ACC112 (cell line): ENCODE measurements at regions not wholly inside any gene's neighbourhood (a gene's known extent, or its start where the extent isn't known, plus 50 kb on each side); places are given as distances from the start of the nearest gene placed in this dataset.
"Not testable (repeated sequence)": the region's sequence is repeated elsewhere in the genome, so short reads cannot be mapped to it uniquely, and the experiment has no call there.

ENCODE experiments used
- H2AFZ ChIP-seq: fragments of 200-600 bp; sonication (generic); one replicate; pipeline ENCODE4 v1.6.0; 2017; ENCODE audit warnings: antibody characterized with exemption, low read length; ENCODE audit not compliant: unreplicated experiment
- H3K27ac ChIP-seq: fragments of 200-600 bp; sonication (generic); 2 replicates; pipeline ENCODE4 v1.5.1; 2014; ENCODE audit warnings: low read depth, mild to moderate bottlenecking, antibody characterized with exemption, low read length, moderate library complexity
- H3K27me3 ChIP-seq: fragments of 200-600 bp; sonication (generic); 2 replicates; pipeline ENCODE4 v1.6.1; 2014; ENCODE audit warnings: mild to moderate bottlenecking, antibody characterized with exemption, low read length, moderate library complexity, mixed read lengths; ENCODE audit not compliant: insufficient read depth
- H3K36me3 ChIP-seq: fragments of 200-600 bp; sonication (generic); 2 replicates; pipeline ENCODE4 v1.6.1; 2016; ENCODE audit warnings: mild to moderate bottlenecking, antibody characterized with exemption, low read length, moderate library complexity, mixed read lengths; ENCODE audit not compliant: insufficient read depth
- H3K4me1 ChIP-seq: fragments of 200-600 bp; sonication (generic); one replicate; pipeline ENCODE4 v1.6.1; 2016; ENCODE audit warnings: low read length, mixed read lengths; ENCODE audit not compliant: insufficient read depth, unreplicated experiment, control insufficient read depth
- H3K4me3 ChIP-seq: fragments of 200-600 bp; sonication (generic); 2 replicates; pipeline ENCODE4 v1.5.1; 2014; ENCODE audit warnings: mild to moderate bottlenecking, low read depth, low read length
- H3K79me2 ChIP-seq: fragments of 200-600 bp; sonication (generic); one replicate; pipeline ENCODE4 v1.6.0; 2016; ENCODE audit warnings: low read length; ENCODE audit not compliant: control insufficient read depth, unreplicated experiment, insufficient read depth

DNA sequence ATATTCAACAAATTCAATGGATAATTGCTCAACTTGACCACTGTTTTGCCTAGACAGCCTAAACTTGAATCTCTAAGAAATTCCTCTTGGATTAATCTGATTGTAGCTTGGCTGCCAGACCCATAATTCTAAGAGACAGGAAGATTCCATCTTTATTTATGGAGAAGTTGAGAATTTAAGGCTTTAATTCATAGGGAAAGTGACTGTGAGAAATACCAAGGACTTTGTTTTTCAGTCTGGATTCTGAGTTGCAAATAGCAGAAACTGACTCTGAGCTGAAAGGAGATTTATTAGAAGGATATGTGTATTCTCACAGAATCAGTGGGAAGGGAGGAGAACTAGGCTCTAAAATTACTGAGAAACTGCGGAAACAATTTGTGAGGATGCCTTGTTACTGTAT, 195.7 kb downstream of the OXSM start:
- H3K27me3 ChIP-seq, result no peaks in the 10 kb centered on the region
- no peak overlapping the region for H2AFZ ChIP-seq
- no peak overlapping the region for H3K4me3 ChIP-seq

DNA sequence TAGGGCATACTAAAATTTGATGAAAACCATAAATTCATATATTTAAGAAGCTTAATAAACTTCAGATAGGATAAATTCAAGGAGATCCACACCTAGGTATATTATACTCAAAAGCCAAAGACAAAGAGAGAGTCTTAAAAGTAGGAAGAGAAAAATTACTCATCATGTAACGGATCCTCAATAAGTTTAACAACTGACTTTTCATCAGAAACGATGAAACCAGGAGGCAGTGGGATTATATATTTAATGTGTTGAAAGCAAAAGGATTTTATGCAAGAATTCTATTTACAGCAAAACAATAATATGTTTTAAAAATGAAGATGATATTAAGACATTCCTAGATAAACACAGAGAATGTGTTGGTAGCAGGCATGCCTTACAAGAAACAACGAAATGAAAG, 202.7 kb downstream of the OXSM start:
- no peak overlapping the region for H3K27ac ChIP-seq
- H3K4me3 ChIP-seq, result no peak overlapping the region
- no peaks in the 10 kb centered on the region for H3K4me1 ChIP-seq
- no peaks in the 10 kb centered on the region for H3K27me3 ChIP-seq
- H3K36me3 ChIP-seq, result no peaks in the 10 kb centered on the region
- H2AFZ ChIP-seq, result no peak overlapping the region
- no peaks in the 10 kb centered on the region for H3K79me2 ChIP-seq

More for the DNA sequence above, 195.7 kb downstream of the OXSM start:
- Histone ChIP-seq H3K4me1 (no peaks in the 10 kb centered on the region), H3K79me2 (no peaks in the 10 kb centered on the region), H3K27ac (no peak overlapping the region), H3K36me3 (no peaks in the 10 kb centered on the region)

DNA sequence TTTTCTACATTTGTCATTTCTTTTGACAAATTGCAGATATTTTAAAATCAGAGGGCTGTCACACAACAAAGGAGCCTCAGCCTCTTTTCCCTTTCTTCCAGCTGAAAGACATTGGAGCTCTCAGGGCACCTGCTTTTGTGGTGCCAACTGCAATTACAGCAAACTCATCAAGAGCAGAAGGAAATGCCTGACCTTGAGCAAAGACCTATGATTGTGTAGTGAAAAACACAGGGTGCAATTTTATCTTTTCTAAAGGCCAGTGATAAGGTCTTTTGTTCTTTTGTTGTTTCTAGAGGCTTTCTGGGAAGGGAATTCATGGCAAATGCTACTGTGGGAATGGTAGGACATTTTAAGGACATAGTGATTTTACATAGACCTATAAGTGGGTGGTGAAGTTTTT, 214.3 kb downstream of the OXSM start:
- H3K27me3 ChIP-seq, result no peaks in the 10 kb centered on the region
- H3K4me1 ChIP-seq, result no peaks in the 10 kb centered on the region
- H3K4me3 ChIP-seq, result no peak overlapping the region
- H3K27ac ChIP-seq, result no peak overlapping the region
- H3K79me2 ChIP-seq, result no peaks in the 10 kb centered on the region
- H2AFZ ChIP-seq, result no peak overlapping the region
- H3K36me3 ChIP-seq, result no peaks in the 10 kb centered on the region

DNA sequence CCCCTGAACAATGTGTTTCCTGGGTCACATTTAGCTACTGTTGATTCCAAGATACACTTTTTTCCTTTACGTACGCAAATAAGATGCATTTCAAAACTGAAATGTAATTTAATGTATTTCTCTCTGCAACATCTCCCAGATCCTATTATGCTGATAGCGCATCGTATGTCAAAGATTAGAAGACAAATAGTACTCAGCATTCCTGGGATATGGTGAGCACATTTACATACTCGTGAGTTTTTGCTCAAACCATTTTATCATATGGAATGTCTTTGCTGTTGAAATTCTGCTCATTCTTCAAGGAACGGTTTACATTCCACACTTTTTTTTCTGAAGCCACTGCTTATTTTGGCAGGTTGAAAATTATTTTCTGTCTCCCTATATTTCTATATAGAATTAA, 221.4 kb downstream of the OXSM start:
- no peaks in the 10 kb centered on the region for H3K4me1 ChIP-seq
- H3K27me3 ChIP-seq, result no peaks in the 10 kb centered on the region
- H2AFZ ChIP-seq, result no peak overlapping the region
- no peaks in the 10 kb centered on the region for H3K79me2 ChIP-seq
- no peak overlapping the region for H3K27ac ChIP-seq
- H3K36me3 ChIP-seq, result no peaks in the 10 kb centered on the region
- no peak overlapping the region for H3K4me3 ChIP-seq

- Histone ChIP-seq H3K4me1 (no peaks in the 10 kb centered on the region), H3K36me3 (no peaks in the 10 kb centered on the region), H3K27me3 (no peaks in the 10 kb centered on the region), H3K4me3 (no peak overlapping the region), H3K79me2 (no peaks in the 10 kb centered on the region), H2AFZ (no peak overlapping the region), H3K27ac (no peak overlapping the region)
These were observed 222.4 kb downstream of the OXSM start for GRCh38 chr3:26012241-26012745.

DNA sequence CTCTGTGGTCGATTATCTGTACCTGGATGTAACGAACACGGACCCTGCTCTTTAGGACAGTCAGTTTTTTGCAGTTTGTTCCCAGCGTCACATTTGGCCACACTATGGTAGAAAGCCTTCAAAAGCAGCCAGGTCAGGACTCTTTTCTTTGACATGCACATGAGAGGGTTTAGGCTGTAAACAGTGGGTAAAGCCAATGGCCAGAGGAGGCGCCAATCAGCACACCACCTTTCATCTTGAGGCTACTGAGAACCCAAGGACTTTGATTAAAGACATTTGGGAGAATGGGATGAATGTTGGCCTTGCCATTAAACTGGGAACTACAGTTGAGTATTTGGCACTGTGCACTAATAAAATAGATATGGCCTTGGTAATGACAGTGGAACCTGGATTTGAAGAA, 225.9 kb downstream of the OXSM start:
- Histone ChIP-seq H3K4me3 (no peak overlapping the region), H3K36me3 (no peaks in the 10 kb centered on the region), H3K27ac (no peak overlapping the region), H2AFZ (no peak overlapping the region), H3K4me1 (no peaks in the 10 kb centered on the region), H3K27me3 (no peaks in the 10 kb centered on the region), H3K79me2 (no peaks in the 10 kb centered on the region)

DNA sequence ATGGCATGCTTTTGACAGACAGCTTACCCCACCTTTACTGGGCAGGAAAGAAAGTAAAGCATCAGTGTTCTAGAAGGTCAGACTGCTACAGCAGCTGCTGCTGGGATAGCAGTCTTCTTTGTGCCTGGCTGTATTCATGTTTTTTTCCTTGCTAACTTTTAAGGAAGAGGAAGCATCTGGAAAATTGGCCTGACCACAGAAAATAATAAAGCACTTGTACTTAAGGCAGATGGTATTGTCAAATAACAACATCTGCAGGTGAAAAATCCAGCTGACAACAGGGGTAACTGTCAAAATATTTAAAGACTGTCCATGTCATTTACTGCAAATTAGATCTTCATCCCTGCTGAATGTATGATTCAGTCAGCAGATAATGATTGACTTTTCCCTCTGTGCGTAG, 229.0 kb downstream of the OXSM start:
- no peak overlapping the region for H2AFZ ChIP-seq
- no peak overlapping the region for H3K4me3 ChIP-seq
- no peaks in the 10 kb centered on the region for H3K4me1 ChIP-seq
- no peaks in the 10 kb centered on the region for H3K79me2 ChIP-seq
- no peaks in the 10 kb centered on the region for H3K36me3 ChIP-seq
- H3K27ac ChIP-seq, result no peak overlapping the region
- no peaks in the 10 kb centered on the region for H3K27me3 ChIP-seq

DNA sequence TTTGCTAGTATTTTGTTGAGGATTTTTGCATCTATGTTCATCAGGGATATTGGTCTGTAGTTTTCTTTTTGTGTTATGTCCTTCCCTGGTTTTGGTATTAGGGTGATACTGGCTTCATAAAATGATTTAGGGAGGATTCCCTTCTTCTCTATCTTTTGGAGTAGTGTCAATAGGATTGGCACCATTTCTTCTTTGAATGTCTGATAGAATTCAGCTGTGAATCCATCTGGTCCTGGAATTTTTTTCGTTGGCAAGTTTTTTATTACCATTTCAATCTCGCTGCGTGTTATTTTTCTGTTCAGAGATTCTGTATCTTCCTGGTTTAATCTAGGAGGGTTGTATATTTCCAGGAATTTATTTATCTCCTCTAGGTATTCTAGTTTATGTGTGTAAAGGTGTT, 234.3 kb downstream of the OXSM start:
- H3K36me3 ChIP-seq, H3K4me3 ChIP-seq, H3K4me1 ChIP-seq, H3K27me3 ChIP-seq, H2AFZ ChIP-seq, H3K27ac ChIP-seq, H3K79me2 ChIP-seq: not testable (repeated sequence)

GRCh38 chr3:26029321-26029720, 239.4 kb downstream of the OXSM start:
- no peak overlapping the region for H3K4me3 ChIP-seq
- no peak overlapping the region for H3K27ac ChIP-seq
- H2AFZ ChIP-seq, result no peak overlapping the region
- no peaks in the 10 kb centered on the region for H3K4me1 ChIP-seq
- no peaks in the 10 kb centered on the region for H3K79me2 ChIP-seq
- H3K27me3 ChIP-seq, result no peaks in the 10 kb centered on the region
- H3K36me3 ChIP-seq, result no peaks in the 10 kb centered on the region

DNA sequence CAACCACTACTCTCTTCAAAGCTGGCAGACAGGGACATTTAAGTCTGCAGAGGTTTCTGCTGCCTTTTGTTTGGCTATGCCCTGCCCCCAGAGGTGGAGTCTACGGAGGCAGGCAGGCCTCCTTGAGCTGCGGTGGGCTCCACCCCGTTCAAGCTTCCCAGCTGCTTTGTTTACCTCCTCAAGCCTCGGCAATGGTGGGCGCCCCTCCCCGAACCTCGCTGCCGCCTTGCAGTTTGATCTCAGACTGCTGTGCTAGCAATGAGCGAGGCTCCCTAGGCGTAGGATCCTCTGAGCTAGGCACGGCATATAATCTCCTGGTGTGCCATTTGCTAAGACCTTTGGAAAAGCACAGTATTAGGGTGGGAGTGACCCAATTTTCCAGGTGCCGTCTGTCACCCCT, 252.2 kb downstream of the OXSM start:
- not testable (repeated sequence) for H3K4me1 ChIP-seq, H3K79me2 ChIP-seq

DNA sequence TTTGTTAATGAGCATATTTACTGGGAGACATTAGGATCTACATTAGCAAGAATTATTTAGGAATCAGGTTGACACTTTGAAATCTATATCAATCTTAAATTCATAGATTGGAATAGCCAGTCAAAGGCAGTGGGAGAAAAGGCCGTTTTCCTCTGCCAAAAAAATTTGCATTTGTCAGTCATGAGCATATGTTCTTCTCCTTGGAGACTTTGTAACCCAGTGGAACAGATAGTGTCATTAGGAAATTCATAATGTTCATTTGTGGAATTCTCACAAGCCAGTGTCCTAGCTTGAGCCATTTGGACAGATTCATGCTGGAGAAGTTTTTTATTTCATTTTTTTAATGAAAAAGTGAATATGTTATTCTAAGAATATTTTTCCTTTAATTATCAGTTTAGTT, 260.1 kb downstream of the OXSM start:
- Histone ChIP-seq H3K27me3 (no peaks in the 10 kb centered on the region), H3K4me3 (no peak overlapping the region), H2AFZ (no peak overlapping the region), H3K36me3 (no peaks in the 10 kb centered on the region), H3K4me1 (no peaks in the 10 kb centered on the region), H3K79me2 (no peaks in the 10 kb centered on the region), H3K27ac (no peak overlapping the region)

More for the DNA sequence above, 252.2 kb downstream of the OXSM start:
- H3K36me3 ChIP-seq, H3K27me3 ChIP-seq, H3K4me3 ChIP-seq, H2AFZ ChIP-seq, H3K27ac ChIP-seq: not testable (repeated sequence)
